HL-60 (cell line): ENCODE measurements at regions not wholly inside any gene's neighbourhood (a gene's known extent, or its start where the extent isn't known, plus 50 kb on each side); places are given as distances from the start of the nearest gene placed in this dataset.

ENCODE experiments used
- DNase-seq, 2 experiments: peaks; one replicate each; pipeline ENCODE4 v3.0.0-alpha.2; 2010 to 2020; ENCODE audit warnings: low read depth in 1 of 2, low spot score in 1 of 2
- H3K27ac ChIP-seq: fragments of 250-450 bp; sonication (Bioruptor Pico); replicated peaks from 2 replicates; pipeline ENCODE4 v1.5.1; 2020; ENCODE audit warnings: mild to moderate bottlenecking, moderate library complexity
- H3K27me3 ChIP-seq: fragments of 250-450 bp; sonication (Bioruptor Pico); 2 replicates; pipeline ENCODE4 v1.5.1; 2021; ENCODE audit warnings: mild to moderate bottlenecking, moderate library complexity; ENCODE audit not compliant: insufficient read depth, poor library complexity, severe bottlenecking
- H3K4me3 ChIP-seq: replicated peaks from 2 replicates; pipeline ENCODE4 v1.5.1; 2011; ENCODE audit warnings: mild to moderate bottlenecking, control low read depth, low read length; ENCODE audit not compliant: insufficient read depth
- GABPA ChIP-seq: IDR thresholded peaks from 2 replicates; pipeline ENCODE4 v1.6.1; 2012; ENCODE audit warnings: low read depth
- POLR2AphosphoS5 ChIP-seq: IDR thresholded peaks from 2 replicates; pipeline ENCODE4 v1.6.1; 2012; ENCODE audit warnings: low read depth
- SPI1 ChIP-seq: IDR thresholded peaks from 2 replicates; pipeline ENCODE4 v1.6.1; 2012; ENCODE audit warnings: low read depth, mild to moderate bottlenecking, borderline replicate concordance
- microRNA-seq: library from miRNA; unstranded; fragments of <30 nt; microRNA quantifications from one replicate; pipeline ENCODE4, GENCODE V29; 2018
- TF ChIP-seq, protein P1 (sequence below): IDR thresholded peaks from 2 replicates; pipeline ENCODE4 v1.6.1; 2012; ENCODE audit warnings: low read depth; ENCODE audit not compliant: insufficient replicate concordance
- TF ChIP-seq, protein P2 (sequence below): IDR thresholded peaks from one replicate; pipeline ENCODE4 v1.5.1; 2011; ENCODE audit warnings: low read length, control low read depth, inconsistent platforms; ENCODE audit not compliant: insufficient read depth

DNA sequence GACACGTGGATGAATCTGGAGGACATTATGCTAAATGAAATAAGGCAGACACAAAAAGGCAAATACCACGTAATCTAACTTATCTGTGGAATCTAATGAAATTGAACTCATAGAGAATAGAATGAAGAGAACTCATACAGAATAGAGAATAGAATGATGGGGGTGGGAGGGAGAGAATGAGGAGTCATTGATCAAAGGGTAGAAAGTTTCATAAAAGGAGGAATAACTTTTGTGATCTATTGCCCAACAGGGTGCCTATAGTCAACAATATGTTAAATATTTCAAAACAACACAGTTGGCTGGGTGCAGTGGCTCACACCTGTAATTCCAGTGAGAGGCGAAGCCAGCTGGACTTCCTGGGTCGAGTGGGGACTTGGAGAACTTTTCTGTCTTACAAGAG, 54.9 kb upstream of the ZNF169 start:
- TF ChIP-seq POLR2AphosphoS5 (no peak), SPI1 (no peak), GABPA (no peak)
- TF ChIP-seq, protein P1, sequence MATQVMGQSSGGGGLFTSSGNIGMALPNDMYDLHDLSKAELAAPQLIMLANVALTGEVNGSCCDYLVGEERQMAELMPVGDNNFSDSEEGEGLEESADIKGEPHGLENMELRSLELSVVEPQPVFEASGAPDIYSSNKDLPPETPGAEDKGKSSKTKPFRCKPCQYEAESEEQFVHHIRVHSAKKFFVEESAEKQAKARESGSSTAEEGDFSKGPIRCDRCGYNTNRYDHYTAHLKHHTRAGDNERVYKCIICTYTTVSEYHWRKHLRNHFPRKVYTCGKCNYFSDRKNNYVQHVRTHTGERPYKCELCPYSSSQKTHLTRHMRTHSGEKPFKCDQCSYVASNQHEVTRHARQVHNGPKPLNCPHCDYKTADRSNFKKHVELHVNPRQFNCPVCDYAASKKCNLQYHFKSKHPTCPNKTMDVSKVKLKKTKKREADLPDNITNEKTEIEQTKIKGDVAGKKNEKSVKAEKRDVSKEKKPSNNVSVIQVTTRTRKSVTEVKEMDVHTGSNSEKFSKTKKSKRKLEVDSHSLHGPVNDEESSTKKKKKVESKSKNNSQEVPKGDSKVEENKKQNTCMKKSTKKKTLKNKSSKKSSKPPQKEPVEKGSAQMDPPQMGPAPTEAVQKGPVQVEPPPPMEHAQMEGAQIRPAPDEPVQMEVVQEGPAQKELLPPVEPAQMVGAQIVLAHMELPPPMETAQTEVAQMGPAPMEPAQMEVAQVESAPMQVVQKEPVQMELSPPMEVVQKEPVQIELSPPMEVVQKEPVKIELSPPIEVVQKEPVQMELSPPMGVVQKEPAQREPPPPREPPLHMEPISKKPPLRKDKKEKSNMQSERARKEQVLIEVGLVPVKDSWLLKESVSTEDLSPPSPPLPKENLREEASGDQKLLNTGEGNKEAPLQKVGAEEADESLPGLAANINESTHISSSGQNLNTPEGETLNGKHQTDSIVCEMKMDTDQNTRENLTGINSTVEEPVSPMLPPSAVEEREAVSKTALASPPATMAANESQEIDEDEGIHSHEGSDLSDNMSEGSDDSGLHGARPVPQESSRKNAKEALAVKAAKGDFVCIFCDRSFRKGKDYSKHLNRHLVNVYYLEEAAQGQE, result no peak
- TF ChIP-seq, protein P2, sequence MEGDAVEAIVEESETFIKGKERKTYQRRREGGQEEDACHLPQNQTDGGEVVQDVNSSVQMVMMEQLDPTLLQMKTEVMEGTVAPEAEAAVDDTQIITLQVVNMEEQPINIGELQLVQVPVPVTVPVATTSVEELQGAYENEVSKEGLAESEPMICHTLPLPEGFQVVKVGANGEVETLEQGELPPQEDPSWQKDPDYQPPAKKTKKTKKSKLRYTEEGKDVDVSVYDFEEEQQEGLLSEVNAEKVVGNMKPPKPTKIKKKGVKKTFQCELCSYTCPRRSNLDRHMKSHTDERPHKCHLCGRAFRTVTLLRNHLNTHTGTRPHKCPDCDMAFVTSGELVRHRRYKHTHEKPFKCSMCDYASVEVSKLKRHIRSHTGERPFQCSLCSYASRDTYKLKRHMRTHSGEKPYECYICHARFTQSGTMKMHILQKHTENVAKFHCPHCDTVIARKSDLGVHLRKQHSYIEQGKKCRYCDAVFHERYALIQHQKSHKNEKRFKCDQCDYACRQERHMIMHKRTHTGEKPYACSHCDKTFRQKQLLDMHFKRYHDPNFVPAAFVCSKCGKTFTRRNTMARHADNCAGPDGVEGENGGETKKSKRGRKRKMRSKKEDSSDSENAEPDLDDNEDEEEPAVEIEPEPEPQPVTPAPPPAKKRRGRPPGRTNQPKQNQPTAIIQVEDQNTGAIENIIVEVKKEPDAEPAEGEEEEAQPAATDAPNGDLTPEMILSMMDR, result no peak
- H3K4me3 ChIP-seq, result no peak overlapping the region
- no peak overlapping the region for H3K27ac ChIP-seq
- no peaks in the 10 kb centered on the region for H3K27me3 ChIP-seq
- no peak for DNase-seq

DNA sequence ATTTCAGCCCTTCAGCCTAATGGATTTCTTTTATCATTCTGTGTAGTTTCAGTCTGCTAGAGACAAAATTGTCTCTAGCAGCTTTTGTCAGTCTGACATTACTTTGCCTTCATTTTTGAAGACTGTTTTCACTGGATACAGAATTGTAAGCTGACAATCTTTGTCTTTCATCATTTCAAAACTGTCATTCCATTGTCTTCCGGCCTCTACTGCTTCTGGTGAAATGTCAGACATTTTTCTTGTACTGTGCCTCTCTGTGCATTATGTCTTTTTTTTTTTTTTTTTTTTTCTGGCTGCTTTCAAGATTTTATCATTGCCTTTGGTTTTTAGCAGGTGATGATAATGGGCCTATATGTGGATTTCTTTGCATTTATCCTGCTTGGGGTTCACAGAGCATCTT, 51.3 kb upstream of the ZNF169 start:
- Histone ChIP-seq H3K4me3 (no peak overlapping the region), H3K27me3 (no peaks in the 10 kb centered on the region), H3K27ac (no peak overlapping the region)
- TF ChIP-seq, protein P2, result no peak
- TF ChIP-seq GABPA (no peak), POLR2AphosphoS5 (no peak), SPI1 (no peak)
- TF ChIP-seq, protein P1, result no peak
- DNase-seq, result no peak

Small RNAs in the stretch of these regions (microRNA-seq; reads per million reads assigned to microRNA genes)
- 28.6 reads per million, percentile 52 among the genes with 10 or more reads in this experiment for gene MIRLET7A1
- gene MIRLET7D, result 14.2 reads per million, percentile 38 among the genes with 10 or more reads in this experiment
- gene MIRLET7F1, result 8.4 reads per million, percentile 28 among the genes with 10 or more reads in this experiment
